GM12874 (cell line): ENCODE measurements at regions not wholly inside any gene's neighbourhood (a gene's known extent, or its start where the extent isn't known, plus 50 kb on each side); places are given as distances from the start of the nearest gene placed in this dataset.

ENCODE experiments used
- TF ChIP-seq, protein P1 (sequence below): IDR thresholded peaks from 2 replicates; pipeline ENCODE4 v1.5.1; 2011; ENCODE audit warnings: low read depth, mild to moderate bottlenecking, control low read depth, low read length, moderate library complexity; ENCODE audit not compliant: insufficient read depth

DNA sequence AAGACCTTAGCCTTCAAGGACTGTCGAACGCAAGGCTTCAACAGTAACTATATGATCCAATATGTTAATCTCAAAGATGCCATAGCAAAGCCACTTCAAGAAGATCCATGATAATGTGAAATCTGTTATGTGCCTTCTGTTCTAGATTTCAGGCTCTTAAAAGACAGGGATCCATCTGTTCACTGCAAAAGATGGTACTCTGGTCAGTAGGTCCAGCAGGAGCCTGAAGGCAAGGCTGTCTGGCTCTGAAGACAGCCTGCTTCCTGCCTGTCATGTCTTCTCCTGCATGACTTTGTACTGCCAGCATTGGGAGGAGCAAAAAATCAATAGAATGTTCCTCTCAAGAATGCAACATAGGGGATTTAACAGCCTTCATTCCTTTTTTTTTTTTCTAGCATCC is 270.8 kb upstream of the PARD3B start:
- TF ChIP-seq, protein P1, sequence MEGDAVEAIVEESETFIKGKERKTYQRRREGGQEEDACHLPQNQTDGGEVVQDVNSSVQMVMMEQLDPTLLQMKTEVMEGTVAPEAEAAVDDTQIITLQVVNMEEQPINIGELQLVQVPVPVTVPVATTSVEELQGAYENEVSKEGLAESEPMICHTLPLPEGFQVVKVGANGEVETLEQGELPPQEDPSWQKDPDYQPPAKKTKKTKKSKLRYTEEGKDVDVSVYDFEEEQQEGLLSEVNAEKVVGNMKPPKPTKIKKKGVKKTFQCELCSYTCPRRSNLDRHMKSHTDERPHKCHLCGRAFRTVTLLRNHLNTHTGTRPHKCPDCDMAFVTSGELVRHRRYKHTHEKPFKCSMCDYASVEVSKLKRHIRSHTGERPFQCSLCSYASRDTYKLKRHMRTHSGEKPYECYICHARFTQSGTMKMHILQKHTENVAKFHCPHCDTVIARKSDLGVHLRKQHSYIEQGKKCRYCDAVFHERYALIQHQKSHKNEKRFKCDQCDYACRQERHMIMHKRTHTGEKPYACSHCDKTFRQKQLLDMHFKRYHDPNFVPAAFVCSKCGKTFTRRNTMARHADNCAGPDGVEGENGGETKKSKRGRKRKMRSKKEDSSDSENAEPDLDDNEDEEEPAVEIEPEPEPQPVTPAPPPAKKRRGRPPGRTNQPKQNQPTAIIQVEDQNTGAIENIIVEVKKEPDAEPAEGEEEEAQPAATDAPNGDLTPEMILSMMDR = no peak

DNA sequence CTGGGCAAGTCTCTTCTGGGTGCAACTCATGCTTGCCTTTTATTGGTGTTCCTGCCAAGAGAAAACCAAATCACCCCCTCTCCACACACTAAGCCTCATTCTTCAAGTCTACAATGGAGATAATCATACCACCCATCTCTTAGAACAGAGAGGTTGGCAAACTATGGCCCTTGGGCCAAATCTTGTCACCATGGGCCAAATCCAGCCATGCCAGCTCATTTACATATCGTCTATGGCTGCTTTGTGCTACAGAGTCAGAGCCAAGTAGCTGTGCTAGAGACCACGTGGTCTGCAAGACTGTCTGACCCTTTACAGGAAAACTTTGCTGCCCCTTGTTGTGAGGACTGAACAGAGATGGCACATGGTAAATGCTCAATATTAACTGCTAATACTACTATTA is 270.3 kb upstream of the PARD3B start:
- TF ChIP-seq, protein P1 = no peak

DNA sequence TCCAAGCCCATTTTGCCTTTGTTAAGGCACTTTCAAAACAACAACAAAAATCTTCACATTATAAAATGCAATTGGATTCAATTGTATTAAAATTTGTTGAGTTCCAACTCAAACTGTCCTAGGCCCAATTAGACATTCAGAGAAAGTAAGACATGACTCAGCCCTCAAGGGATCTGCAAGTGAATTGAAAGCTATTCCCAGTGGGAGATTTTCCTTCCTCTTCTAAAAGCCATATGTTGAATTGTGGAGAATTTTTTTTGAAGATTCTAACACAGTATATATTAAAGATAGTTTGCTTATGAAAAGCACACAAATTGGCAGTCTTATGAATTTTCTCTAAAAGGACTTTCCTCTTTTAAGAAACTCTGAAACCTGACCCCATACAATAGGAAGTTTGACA is 268.0 kb upstream of the PARD3B start:
- TF ChIP-seq, protein P1 = no peak

DNA sequence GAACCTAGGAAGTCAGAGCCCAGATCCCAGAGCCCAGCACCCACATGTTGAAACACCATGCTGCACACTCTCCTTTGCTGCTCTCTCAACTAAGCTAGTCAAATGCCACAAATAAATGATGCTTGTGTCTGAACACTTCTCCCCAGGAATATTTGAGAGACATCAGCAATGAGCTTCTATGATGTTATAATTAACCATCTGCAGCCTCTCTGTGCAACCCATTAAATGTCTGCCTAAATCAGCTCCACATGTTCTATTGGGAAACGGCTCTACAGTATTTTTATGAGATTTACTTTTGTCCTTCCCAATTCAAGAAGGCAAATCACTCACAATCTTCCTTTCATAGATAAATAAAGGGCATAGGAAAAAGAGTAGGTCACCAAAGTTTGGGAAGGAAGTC is 266.8 kb upstream of the PARD3B start:
- TF ChIP-seq, protein P1 = no peak

DNA sequence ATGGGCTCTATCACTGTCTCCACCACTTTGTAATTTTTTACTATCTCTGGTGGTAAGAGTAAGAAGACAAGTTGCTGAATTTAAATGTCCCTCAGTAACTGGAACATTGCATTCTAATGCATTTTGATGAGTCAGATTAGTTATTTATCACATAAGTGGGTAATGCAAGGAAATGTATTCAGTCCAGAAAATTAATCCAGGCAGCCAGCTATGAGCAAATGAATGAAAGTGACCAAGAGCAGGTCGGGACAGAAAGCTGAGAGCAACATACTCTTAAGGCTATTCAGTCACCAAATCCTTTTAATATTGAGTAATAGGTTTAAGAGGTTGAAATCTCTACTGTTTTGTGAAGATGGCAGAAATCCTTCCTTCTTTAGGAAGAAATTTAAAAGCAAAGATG is 265.5 kb upstream of the PARD3B start:
- TF ChIP-seq, protein P1 = no peak

DNA sequence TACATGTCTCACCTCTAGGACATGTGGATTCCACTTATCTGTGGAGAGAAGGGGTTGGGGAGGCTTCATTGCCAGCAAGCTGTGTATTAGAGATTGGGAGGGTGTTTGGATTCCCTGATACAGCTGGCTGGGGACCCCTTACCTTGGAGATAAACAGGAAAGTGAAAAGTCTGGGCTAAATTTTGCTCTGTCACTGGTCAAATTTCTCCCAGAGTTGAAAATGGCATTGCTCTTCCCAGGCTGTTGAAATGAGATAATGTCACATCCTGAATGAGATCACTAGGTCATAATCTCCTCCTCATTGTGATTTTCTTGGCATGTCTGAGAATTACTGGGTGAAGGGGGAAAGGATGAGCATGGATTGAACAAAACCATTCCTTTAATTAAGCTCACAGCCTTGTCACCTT is 265.0 kb upstream of the PARD3B start:
- TF ChIP-seq, protein P1 = no peak

DNA sequence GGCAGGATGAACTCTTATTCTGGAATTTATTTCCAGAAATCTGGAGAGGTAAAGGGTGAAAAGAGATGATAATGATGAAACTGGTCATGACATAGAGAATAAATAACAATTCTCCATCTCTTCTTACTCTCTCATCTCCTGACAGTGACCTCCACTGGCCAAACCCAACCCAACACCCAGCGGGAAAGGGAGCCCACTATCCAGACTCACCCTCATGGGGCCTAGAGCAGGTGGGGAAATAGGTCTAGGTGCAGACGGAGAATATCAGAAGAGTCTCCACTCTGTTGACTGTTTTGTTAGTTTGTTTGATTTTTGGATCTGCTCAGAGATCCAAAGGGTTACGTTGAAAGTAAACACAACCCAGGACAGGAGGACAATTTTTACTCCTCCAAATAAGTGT is 263.2 kb upstream of the PARD3B start:
- TF ChIP-seq, protein P1 = no peak

DNA sequence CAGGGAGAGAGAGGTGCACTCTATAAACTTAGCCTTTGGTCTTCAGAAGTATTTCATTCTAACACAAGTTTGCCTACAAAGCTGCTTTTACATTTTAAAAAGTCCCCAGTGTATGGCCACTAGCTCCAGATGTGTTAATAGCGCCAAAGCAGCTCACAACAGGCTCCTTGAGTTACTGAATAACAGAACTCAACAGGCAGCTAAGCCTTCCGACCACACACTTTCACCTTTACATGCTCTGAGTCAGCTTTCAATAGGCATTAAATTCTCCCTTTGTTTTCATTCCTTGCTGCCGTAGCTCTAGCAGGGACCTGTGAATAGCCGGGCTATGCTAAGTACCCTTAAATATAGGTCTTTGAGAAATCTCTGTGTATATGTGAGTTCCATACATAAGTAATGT is 262.8 kb upstream of the PARD3B start:
- TF ChIP-seq, protein P1 = no peak
